Panc1 (cell line): ENCODE measurements at regions not wholly inside any gene's neighbourhood (a gene's known extent, or its start where the extent isn't known, plus 50 kb on each side); places are given as distances from the start of the nearest gene placed in this dataset.

ENCODE experiments used
- POLR2AphosphoS5 ChIP-seq: IDR thresholded peaks from 2 replicates; pipeline ENCODE4 v1.6.1; 2012; ENCODE audit warnings: mild to moderate bottlenecking, low read depth, low read length, moderate library complexity
- REST ChIP-seq, 2 experiments: IDR thresholded peaks; 2 replicates each; pipeline ENCODE4 v1.6.1; 2011 to 2012; ENCODE audit warnings: low read depth in 2 of 2, control low read depth in 1 of 2, low read length in 1 of 2, mild to moderate bottlenecking in 1 of 2, moderate library complexity in 1 of 2; ENCODE audit not compliant: insufficient read depth in 1 of 2
- SIN3A ChIP-seq: IDR thresholded peaks from 2 replicates; pipeline ENCODE4 v1.6.1; 2012; ENCODE audit warnings: low read depth, mild to moderate bottlenecking, low read length, moderate library complexity, borderline replicate concordance; ENCODE audit not compliant: insufficient read depth

GRCh38 chr5:158268286-158268685, 409.3 kb upstream of the CLINT1 start:
- TF ChIP-seq REST (IDR thresholded peaks at IDR 0.05; ENCODE audit: insufficient read depth in 1 of 2, low read depth in 2 of 2, low read length in 1 of 2), result no peak
- no peak for TF ChIP-seq SIN3A
- no peak for TF ChIP-seq POLR2AphosphoS5
